HEK293 (cell line): ENCODE measurements at regions not wholly inside any gene's neighbourhood (a gene's known extent, or its start where the extent isn't known, plus 50 kb on each side); places are given as distances from the start of the nearest gene placed in this dataset.
A peak's percentile ranks its signal among the peaks of the same experiment; 100 is the strongest.

Experiments
- BCL11A ChIP-seq: fragments of 450-650 bp; formaldehyde crosslinking; IDR thresholded peaks from 2 replicates; pipeline ENCODE4 v1.5.1; 2016; ENCODE audit warnings: low read depth, missing biosample characterization, missing genetic modification characterization
- GLI2 ChIP-seq: fragments of 450-650 bp; formaldehyde crosslinking; IDR thresholded peaks from 2 replicates; pipeline ENCODE4; 2017; ENCODE audit warnings: missing biosample characterization, missing genetic modification characterization, low read depth, borderline replicate concordance
- MZF1 ChIP-seq: fragments of 450-650 bp; formaldehyde crosslinking; IDR thresholded peaks from 2 replicates; pipeline ENCODE4 v1.5.1; 2017; ENCODE audit warnings: missing biosample characterization, missing genetic modification characterization, borderline replicate concordance
- PRDM2 ChIP-seq: fragments of 450-650 bp; formaldehyde crosslinking; IDR thresholded peaks from 2 replicates; pipeline ENCODE4 v1.5.1; 2016; ENCODE audit warnings: missing biosample characterization, missing genetic modification characterization, borderline replicate concordance
- SP7 ChIP-seq: fragments of 450-650 bp; formaldehyde crosslinking; IDR thresholded peaks from 2 replicates; pipeline ENCODE4 v1.5.1; 2016; ENCODE audit warnings: missing biosample characterization, missing genetic modification characterization
- TCF7L2 ChIP-seq: IDR thresholded peaks from 2 replicates; pipeline ENCODE4 v1.6.1; 2011; ENCODE audit warnings: low read depth, mild to moderate bottlenecking, inconsistent platforms, low read length, moderate library complexity, borderline replicate concordance
- WT1 ChIP-seq: fragments of 450-650 bp; formaldehyde crosslinking; IDR thresholded peaks from 2 replicates; pipeline ENCODE4 v1.5.1; 2016; ENCODE audit warnings: missing biosample characterization, missing genetic modification characterization
- ZBTB49 ChIP-seq: fragments of 450-650 bp; formaldehyde crosslinking; IDR thresholded peaks from 2 replicates; pipeline ENCODE4 v1.5.1; 2016; ENCODE audit warnings: missing biosample characterization, missing genetic modification characterization, low read depth
- ZNF121 ChIP-seq: fragments of 450-650 bp; formaldehyde crosslinking; IDR thresholded peaks from 2 replicates; pipeline ENCODE4 v1.5.1; 2016; ENCODE audit warnings: missing biosample characterization, missing genetic modification characterization
- ZNF174 ChIP-seq: fragments of 450-650 bp; formaldehyde crosslinking; IDR thresholded peaks from 2 replicates; pipeline ENCODE4 v1.5.0; 2017; ENCODE audit warnings: missing biosample characterization, mild to moderate bottlenecking, missing genetic modification characterization
- ZNF214 ChIP-seq: fragments of 450-650 bp; formaldehyde crosslinking; IDR thresholded peaks from 2 replicates; pipeline ENCODE4 v1.5.1; 2017; ENCODE audit warnings: missing biosample characterization, mild to moderate bottlenecking, missing genetic modification characterization, borderline replicate concordance
- ZNF221 ChIP-seq: fragments of 450-650 bp; formaldehyde crosslinking; IDR thresholded peaks from 2 replicates; pipeline ENCODE4 v1.5.1; 2017; ENCODE audit warnings: missing biosample characterization, missing genetic modification characterization, borderline replicate concordance
- ZNF266 ChIP-seq: fragments of 450-650 bp; formaldehyde crosslinking; IDR thresholded peaks from 2 replicates; pipeline ENCODE4 v1.5.1; 2016; ENCODE audit warnings: missing biosample characterization, missing genetic modification characterization, low read depth
- ZNF274 ChIP-seq, 2 experiments: fragments of 200-500 bp in 1 of 2; fragments of 450-650 bp in 1 of 2; sonication (Bioruptor generic) in 1 of 2; formaldehyde crosslinking in 1 of 2; IDR thresholded peaks; 2 replicates each; pipeline versions ENCODE4 v1.5.1 to v1.6.1; 2014 to 2016; ENCODE audit warnings: borderline replicate concordance in 1 of 2, inconsistent platforms in 1 of 2, low read length in 1 of 2, missing biosample characterization in 1 of 2, missing genetic modification characterization in 1 of 2
- ZNF280C ChIP-seq: fragments of 450-650 bp; formaldehyde crosslinking; IDR thresholded peaks from 2 replicates; pipeline ENCODE4 v1.5.1; 2016; ENCODE audit warnings: missing biosample characterization, missing genetic modification characterization
- ZNF341 ChIP-seq: fragments of 450-650 bp; formaldehyde crosslinking; IDR thresholded peaks from 2 replicates; pipeline ENCODE4; 2016; ENCODE audit warnings: low read depth, missing biosample characterization, missing genetic modification characterization
- ZNF366 ChIP-seq: fragments of 450-650 bp; formaldehyde crosslinking; conservative IDR thresholded peaks from 2 replicates; pipeline ENCODE4 v1.5.1; 2016; ENCODE audit warnings: missing biosample characterization, missing genetic modification characterization
- ZNF544 ChIP-seq: fragments of 450-650 bp; formaldehyde crosslinking; IDR thresholded peaks from 2 replicates; pipeline ENCODE4 v1.5.0; 2017; ENCODE audit warnings: missing biosample characterization, missing genetic modification characterization
- ZNF561 ChIP-seq: fragments of 450-650 bp; IDR thresholded peaks from 2 replicates; pipeline ENCODE4 v1.5.1; 2018; ENCODE audit warnings: missing biosample characterization, missing genetic modification characterization, borderline replicate concordance
- ZNF626 ChIP-seq: fragments of 450-650 bp; sonication (Bioruptor Pico); formaldehyde crosslinking; IDR thresholded peaks from 2 replicates; pipeline ENCODE4 v1.5.1; 2018; ENCODE audit warnings: missing biosample characterization, missing genetic modification characterization, inconsistent platforms
- ZNF664 ChIP-seq: fragments of 450-650 bp; formaldehyde crosslinking; IDR thresholded peaks from 2 replicates; pipeline ENCODE4 v1.5.1; 2016; ENCODE audit warnings: missing biosample characterization, missing genetic modification characterization
- ZNF677 ChIP-seq: fragments of 450-650 bp; IDR thresholded peaks from 2 replicates; pipeline ENCODE4 v1.5.0; 2018; ENCODE audit warnings: missing biosample characterization, mild to moderate bottlenecking, missing genetic modification characterization, moderate library complexity
- ZNF777 ChIP-seq: fragments of 450-650 bp; formaldehyde crosslinking; IDR thresholded peaks from 2 replicates; pipeline ENCODE4 v1.5.1; 2017; ENCODE audit warnings: missing biosample characterization, missing genetic modification characterization, borderline replicate concordance
- ZSCAN23 ChIP-seq: fragments of 450-650 bp; formaldehyde crosslinking; IDR thresholded peaks from 2 replicates; pipeline ENCODE4 v1.5.1; 2016; ENCODE audit warnings: missing biosample characterization, missing genetic modification characterization
- ZSCAN30 ChIP-seq: fragments of 450-650 bp; IDR thresholded peaks from 2 replicates; pipeline ENCODE4 v1.5.1; 2018; ENCODE audit warnings: missing biosample characterization, mild to moderate bottlenecking, missing genetic modification characterization, moderate library complexity
- ZXDB ChIP-seq: fragments of 450-650 bp; formaldehyde crosslinking; IDR thresholded peaks from 2 replicates; pipeline ENCODE4 v1.5.1; 2016; ENCODE audit warnings: missing biosample characterization, missing genetic modification characterization
- TF ChIP-seq, protein P1 (sequence below): fragments of 450-650 bp; formaldehyde crosslinking; IDR thresholded peaks from 2 replicates; pipeline ENCODE4 v1.5.1; 2016; ENCODE audit warnings: missing biosample characterization, missing genetic modification characterization

DNA sequence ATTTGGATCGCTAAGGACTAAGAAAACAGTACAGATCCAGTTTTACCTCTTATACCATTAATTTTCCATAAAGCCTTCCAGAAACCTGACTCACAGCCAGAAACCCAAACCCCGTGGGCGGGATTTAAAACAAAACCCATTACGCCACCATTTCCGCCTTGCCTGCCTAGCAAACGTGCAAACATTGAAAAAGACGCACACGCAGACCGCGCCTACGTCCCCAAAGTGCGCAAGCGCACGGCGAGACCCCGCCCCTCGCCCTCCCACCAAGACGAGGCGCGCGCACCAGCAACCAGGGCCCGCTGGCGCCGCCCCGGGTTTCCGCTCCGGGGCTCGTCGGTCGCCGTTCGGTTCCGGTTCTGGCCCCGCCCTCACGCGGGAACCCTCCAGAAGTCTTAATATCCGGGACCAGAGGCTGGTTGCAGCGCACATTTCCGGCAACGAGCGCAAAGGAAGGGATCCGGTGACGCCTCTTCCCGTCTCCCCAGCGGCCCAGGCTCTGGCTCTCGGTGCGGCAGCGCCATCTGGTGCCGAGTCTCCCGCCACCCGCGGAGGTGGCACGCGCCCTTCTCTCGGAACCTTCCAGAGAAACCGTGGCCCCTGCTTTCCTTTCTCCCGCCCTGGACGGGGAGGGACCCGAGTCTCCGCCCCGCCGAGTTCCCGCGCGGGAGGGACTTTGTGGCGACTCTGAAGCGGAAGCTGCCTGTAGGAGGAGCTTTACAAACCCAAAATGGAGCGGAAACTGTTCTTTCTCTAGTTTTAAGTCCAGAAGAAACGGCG lies 256.9 kb upstream of the STARD13 start (continued):
- TF ChIP-seq, protein P1, sequence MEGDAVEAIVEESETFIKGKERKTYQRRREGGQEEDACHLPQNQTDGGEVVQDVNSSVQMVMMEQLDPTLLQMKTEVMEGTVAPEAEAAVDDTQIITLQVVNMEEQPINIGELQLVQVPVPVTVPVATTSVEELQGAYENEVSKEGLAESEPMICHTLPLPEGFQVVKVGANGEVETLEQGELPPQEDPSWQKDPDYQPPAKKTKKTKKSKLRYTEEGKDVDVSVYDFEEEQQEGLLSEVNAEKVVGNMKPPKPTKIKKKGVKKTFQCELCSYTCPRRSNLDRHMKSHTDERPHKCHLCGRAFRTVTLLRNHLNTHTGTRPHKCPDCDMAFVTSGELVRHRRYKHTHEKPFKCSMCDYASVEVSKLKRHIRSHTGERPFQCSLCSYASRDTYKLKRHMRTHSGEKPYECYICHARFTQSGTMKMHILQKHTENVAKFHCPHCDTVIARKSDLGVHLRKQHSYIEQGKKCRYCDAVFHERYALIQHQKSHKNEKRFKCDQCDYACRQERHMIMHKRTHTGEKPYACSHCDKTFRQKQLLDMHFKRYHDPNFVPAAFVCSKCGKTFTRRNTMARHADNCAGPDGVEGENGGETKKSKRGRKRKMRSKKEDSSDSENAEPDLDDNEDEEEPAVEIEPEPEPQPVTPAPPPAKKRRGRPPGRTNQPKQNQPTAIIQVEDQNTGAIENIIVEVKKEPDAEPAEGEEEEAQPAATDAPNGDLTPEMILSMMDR = peak; percentile 99
- TF ChIP-seq ZNF561 (peak; percentile 97), ZNF366 (peak; percentile 78), ZBTB49 (tag by site-specific recombination) (no peak), ZNF121 (tag by site-specific recombination) (no peak), ZNF274 (IDR thresholded peaks at IDR 0.05; ENCODE audit: low read length) (no peak), ZNF274 (tag by site-specific recombination; IDR thresholded peaks at IDR 0.05; ENCODE audit: borderline replicate concordance) (no peak), SP7 (peak; percentile 86), BCL11A (tag by site-specific recombination) (no peak), ZNF174 (tag by site-specific recombination) (no peak), ZSCAN23 (tag by site-specific recombination) (0 out of 2 replicates have a peak, but pooled peaks have one; percentile 60), ZNF677 (tag by site-specific recombination) (no peak), TCF7L2 (no peak), ZNF280C (tag by site-specific recombination) (no peak), ZNF214 (no peak), WT1 (tag by site-specific recombination) (peak; percentile 76), MZF1 (no peak), ZSCAN30 (tag by site-specific recombination) (peak; percentile 97), ZNF221 (tag by site-specific recombination) (0 out of 2 replicates have a peak, but pooled peaks have one; percentile 66), ZNF544 (tag by site-specific recombination) (no peak), ZNF266 (tag by site-specific recombination) (no peak), ZNF664 (tag by site-specific recombination) (no peak), ZNF341 (tag by site-specific recombination) (peak; percentile 71), ZNF626 (no peak), ZXDB (tag by site-specific recombination) (peak; percentile 98), ZNF777 (tag by site-specific recombination) (no peak), GLI2 (tag by site-specific recombination) (no peak), PRDM2 (tag by site-specific recombination) (no peak)
